ENCODE measurements at regions not wholly inside any gene's neighbourhood (a gene's known extent, or its start where the extent isn't known, plus 50 kb on each side); places are given as distances from the start of the nearest gene placed in this dataset.

- H3K4me1 ChIP-seq (replicated peaks in 1 of 4; ENCODE audit: control insufficient read depth in 3 of 4, insufficient read depth in 4 of 4, low read length in 3 of 4) = 0 out of 7 replicates have a peak, but pooled peaks cover 0 to 2% (median 0%) of the 10 kb centered on the region in 4 experiments
- H3K56ac ChIP-seq (replicated peaks; ENCODE audit: insufficient read length, low read depth, low read length) = no peak overlapping the region
- H3K27ac ChIP-seq (ENCODE audit: low read depth, low read length) = no peak overlapping the region
- no peak overlapping the region for H3K9ac ChIP-seq (replicated peaks in 1 of 4; ENCODE audit: extremely low read depth in 1 of 4, low read depth in 3 of 4, low read length in 3 of 4)
- H2AFZ ChIP-seq (ENCODE audit: low read length) = no peak overlapping the region
- H2AK5ac ChIP-seq (ENCODE audit: low read depth, low read length) = no peak overlapping the region
- no peak overlapping the region for H4K91ac ChIP-seq (replicated peaks; ENCODE audit: insufficient read length, low read length)
- H2BK20ac ChIP-seq (ENCODE audit: low read length) = no peak overlapping the region
- no peaks in the 10 kb centered on the region for H3K79me2 ChIP-seq (ENCODE audit: control insufficient read depth in 1 of 2, insufficient read depth in 2 of 2, low read length in 2 of 2)
- H4K5ac ChIP-seq (ENCODE audit: insufficient read length, low read depth, low read length) = no peak overlapping the region
- H3K27me3 ChIP-seq (replicated peaks in 1 of 4; ENCODE audit: control insufficient read depth in 3 of 4, extremely low read depth in 1 of 4, insufficient read depth in 3 of 4, low read length in 3 of 4) = no peaks in the 10 kb centered on the region; a peak in 1 of 7 replicates
- no peak overlapping the region for H4K8ac ChIP-seq (ENCODE audit: extremely low read depth, insufficient read depth, low read length)
- WGBS, 2 experiments (ENCODE audit: extremely low coverage in 1 of 2, insufficient coverage in 1 of 2, insufficient read length in 1 of 2, insufficient replicate concordance in 2 of 2, low coverage in 1 of 2, low lambda C conversion rate in 2 of 2, missing lambda C conversion rate in 1 of 2) = 92% methylated on average over 10 of the region's 10 CpGs; no CpG with 5 or more reads in 1 of the 2 experiments
- CTCF ChIA-PET (ENCODE audit: partially characterized antibody) = interaction anchor here (1.4 kb wide), 1 partner anchor 8 kb away, joined by 4 read pairs; no protein-coding TSS in a partner anchor
- no peak overlapping the region for H3K4me2 ChIP-seq (ENCODE audit: insufficient read depth in 1 of 2, low read depth in 2 of 2, low read length in 2 of 2)
- DNase-seq (ENCODE audit: low read depth in 1 of 2, low spot score in 2 of 2) (no peak), FAIRE-seq (no peak)
- TF ChIP-seq JUND (IDR thresholded peaks at IDR 0.05; ENCODE audit: low read length) = no peak
- no peak for TF ChIP-seq POU5F1 (IDR thresholded peaks at IDR 0.05; ENCODE audit: low read depth, low read length)
- no peak for TF ChIP-seq EP300 (IDR thresholded peaks at IDR 0.05; ENCODE audit: borderline replicate concordance in 1 of 2, low read depth in 2 of 2, low read length in 2 of 2)
- no peak for TF ChIP-seq TBP (IDR thresholded peaks at IDR 0.05; ENCODE audit: low read depth, low read length)
- TF ChIP-seq USF2 (IDR thresholded peaks at IDR 0.05; ENCODE audit: low read length) = no peak
- POLR2A ChIA-PET (ENCODE audit: partially characterized antibody) = no interaction called here
- no peak overlapping the region for H3K4me3 ChIP-seq (ENCODE audit: extremely low read depth in 1 of 4, insufficient read depth in 2 of 4, low read depth in 3 of 4, low read length in 4 of 4)
- no peak overlapping the region for H3K14ac ChIP-seq (ENCODE audit: insufficient read length)
- no peak overlapping the region for H2BK120ac ChIP-seq (replicated peaks; ENCODE audit: low read depth, low read length)
- no peaks in the 10 kb centered on the region for H3K79me1 ChIP-seq (ENCODE audit: low read depth, low read length)
- no peak overlapping the region for H2BK12ac ChIP-seq (ENCODE audit: low read depth, low read length)
- H3K9me3 ChIP-seq (ENCODE audit: insufficient read depth in 2 of 2, low read depth in 1 of 2, low read length in 1 of 2) = no peaks in the 10 kb centered on the region
- H2BK5ac ChIP-seq (ENCODE audit: low read depth, low read length) = no peak overlapping the region
- H3K36me3 ChIP-seq (ENCODE audit: control insufficient read depth in 2 of 4, insufficient read depth in 4 of 4, low read length in 3 of 4) = no peaks in the 10 kb centered on the region
- no peak overlapping the region for H3K4ac ChIP-seq (replicated peaks; ENCODE audit: insufficient read length, low read depth, low read length)
- no peak overlapping the region for H3K18ac ChIP-seq (ENCODE audit: extremely low read depth, low read length)
- no peaks in the 10 kb centered on the region for H4K20me1 ChIP-seq (replicated peaks in 1 of 2; ENCODE audit: control insufficient read depth in 1 of 2, insufficient read depth in 2 of 2, low read length in 2 of 2)
- H3K23me2 ChIP-seq (ENCODE audit: low read depth, low read length) = peaks cover 1% of the 10 kb centered on the region; the same call in 1 of the 2 replicates
- H2BK15ac ChIP-seq (ENCODE audit: low read length) = no peak overlapping the region
- H3K23ac ChIP-seq (ENCODE audit: insufficient read length) = no peak overlapping the region
Measured at GRCh38 chr2:2691419-2691818, 360.3 kb upstream of the MYT1L start.

Data from H1 (cell line).